ENCODE measurements at regions not wholly inside any gene's neighbourhood (a gene's known extent, or its start where the extent isn't known, plus 50 kb on each side); places are given as distances from the start of the nearest gene placed in this dataset.

DNA sequence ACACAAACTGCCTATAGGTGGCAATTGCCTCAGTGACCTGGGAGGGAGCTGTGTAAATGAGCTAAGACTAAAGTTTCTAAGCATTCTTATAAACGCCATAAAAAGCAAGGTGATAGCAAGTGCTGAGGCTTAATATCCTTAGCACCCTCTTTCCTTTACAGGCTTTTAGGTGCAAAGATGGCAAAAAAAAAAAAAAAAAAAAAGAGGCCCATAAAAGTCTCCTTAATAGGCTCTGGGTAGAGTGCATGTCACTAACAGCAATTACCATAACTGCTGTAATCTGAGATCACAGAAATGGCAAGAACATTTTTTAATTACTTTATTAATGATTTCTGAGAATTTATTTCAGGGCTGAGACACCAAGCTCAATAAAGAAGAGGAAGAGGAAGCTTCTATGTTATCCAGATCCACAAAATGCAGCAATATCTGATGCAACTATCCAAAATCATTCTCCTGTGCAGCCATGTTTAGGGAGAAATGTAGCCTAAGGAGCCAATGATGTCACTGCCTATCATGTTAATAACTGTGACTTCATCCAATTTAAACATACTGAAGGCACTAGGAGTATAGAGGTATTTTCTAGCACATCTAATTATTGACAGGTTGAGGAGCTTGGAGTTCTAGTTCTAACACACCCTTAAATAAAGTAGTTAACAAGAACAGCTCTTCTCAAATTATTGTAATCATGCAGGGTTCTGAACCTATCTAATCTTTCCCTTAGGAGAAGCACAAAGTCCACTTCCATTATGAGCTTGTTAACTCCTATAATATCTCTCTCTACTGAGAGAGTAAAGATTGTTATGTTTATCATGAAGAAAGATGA lies 804.3 kb upstream of the ACVR2A start:
- TF ChIP-seq, protein P1, sequence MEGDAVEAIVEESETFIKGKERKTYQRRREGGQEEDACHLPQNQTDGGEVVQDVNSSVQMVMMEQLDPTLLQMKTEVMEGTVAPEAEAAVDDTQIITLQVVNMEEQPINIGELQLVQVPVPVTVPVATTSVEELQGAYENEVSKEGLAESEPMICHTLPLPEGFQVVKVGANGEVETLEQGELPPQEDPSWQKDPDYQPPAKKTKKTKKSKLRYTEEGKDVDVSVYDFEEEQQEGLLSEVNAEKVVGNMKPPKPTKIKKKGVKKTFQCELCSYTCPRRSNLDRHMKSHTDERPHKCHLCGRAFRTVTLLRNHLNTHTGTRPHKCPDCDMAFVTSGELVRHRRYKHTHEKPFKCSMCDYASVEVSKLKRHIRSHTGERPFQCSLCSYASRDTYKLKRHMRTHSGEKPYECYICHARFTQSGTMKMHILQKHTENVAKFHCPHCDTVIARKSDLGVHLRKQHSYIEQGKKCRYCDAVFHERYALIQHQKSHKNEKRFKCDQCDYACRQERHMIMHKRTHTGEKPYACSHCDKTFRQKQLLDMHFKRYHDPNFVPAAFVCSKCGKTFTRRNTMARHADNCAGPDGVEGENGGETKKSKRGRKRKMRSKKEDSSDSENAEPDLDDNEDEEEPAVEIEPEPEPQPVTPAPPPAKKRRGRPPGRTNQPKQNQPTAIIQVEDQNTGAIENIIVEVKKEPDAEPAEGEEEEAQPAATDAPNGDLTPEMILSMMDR (IDR thresholded peaks at IDR 0.05) = peak in 2 of 6 experiments; percentile 31 to 41
- TF ChIP-seq POLR2A (IDR thresholded peaks at IDR 0.05) = no peak

Data from Peyer's patch (tissue), 4 donors.